Stimulated activated CD4-positive, alpha-beta T cell treated with anti-CD3 and anti-CD28 coated beads, Interleukin-12 subunit alpha, Interleukin-12 subunit beta, amount 100 ng/mL, for 24 hours (primary cell): ENCODE measurements at regions not wholly inside any gene's neighbourhood (a gene's known extent, or its start where the extent isn't known, plus 50 kb on each side); places are given as distances from the start of the nearest gene placed in this dataset.
A peak's percentile ranks its signal among the peaks of the same experiment; 100 is the strongest.

Experiments used
- DNase-seq, 2 experiments: peaks; one replicate each; pipeline ENCODE4 v3.0.0-alpha.2; 2020; ENCODE audit warnings: low read depth in 2 of 2

DNA sequence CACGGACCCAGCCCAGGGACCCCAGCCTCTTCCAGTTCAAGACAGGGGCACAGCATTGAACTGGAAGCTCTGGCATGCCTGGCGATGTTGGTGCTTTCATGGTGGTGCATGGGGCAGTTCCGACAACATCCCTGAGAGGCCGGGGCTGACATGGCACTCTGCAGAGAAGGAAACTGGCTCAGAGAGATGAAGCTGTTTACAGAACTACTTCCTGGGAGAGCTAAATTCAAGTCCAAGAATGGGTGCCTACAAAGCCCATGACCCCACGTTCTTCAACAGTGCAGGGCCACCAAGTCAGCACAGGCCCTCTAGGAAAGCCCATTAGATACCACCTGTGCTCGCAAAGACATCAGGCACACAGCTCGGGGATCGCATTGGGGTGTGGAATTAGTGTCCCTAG is 470.9 kb upstream of the MGMT start:
- DNase-seq = no peak

DNA sequence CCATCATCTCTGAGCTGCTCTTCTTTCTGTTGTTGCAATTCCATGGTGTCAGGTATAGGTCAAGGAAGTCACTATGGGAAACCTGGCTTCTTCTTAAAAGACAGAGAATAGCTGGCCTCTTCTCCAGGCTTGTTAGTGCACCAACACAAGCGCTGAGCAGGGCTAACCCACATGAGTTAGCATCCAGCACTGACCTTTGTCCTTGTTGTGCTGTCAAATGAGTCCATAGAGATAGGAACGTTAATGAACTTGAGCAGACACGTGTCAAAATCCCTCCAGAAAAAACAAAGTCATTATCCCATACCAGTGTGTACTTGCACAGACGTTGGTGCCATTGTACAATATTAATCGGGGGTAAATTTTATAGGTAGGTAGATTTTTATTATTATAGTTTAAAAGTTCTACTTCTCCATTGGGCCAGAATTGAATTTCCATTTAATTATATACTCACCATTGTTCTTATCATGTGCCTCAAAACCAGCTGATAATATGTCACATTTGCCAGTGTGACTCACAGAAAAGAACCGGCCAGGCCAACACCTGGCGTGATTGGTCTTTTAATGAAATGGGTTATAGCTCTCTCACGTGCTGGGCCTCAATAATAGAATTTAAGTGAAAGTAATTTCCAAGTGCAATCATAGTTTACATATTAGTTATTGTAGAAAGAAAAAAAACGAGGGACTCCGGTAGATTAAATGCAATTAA is 468.8 kb upstream of the MGMT start:
- no peak for DNase-seq

DNA sequence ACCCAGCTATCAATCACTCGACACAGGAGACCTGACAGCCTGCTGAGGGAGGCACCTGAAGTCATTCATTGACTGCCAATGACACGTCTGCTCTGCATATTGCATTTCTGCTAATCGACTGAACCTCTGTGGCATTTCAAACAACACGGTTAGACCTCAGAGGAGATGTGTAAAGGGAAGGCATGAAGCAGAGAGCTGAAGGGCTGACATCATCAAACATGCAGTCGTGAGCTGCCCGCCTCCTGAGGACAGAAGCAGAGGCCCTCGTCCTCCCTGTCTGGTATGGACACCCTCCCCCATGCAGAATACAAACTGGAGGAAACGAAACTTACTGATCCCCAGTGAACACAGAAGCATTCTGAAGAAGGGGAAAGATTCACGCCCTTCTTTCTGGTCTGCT is 462.6 kb upstream of the MGMT start:
- no peak for DNase-seq

DNA sequence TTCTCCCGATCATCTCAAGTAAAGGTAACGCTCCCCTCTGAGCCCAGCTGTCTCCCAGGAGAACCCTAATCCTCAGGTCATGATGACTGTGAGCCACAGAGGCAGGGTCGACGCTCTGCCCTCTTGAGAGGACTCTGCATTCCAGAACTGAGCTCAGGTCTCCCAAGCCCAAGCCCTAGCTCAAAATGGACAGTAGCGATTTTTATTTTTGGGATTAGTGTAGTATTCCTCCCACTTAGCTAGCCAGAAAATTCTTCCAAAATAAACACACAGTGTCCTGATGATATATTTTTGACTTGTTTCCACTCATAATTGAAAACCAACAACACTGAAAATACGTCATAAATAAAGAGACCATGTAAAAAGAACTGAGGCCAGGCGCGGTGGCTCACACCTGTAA is 462.0 kb upstream of the MGMT start:
- DNase-seq = no peak

- DNase-seq = no peak
Observed at GRCh38 chr10:129005804-129006203, 461.2 kb upstream of the MGMT start.

DNA sequence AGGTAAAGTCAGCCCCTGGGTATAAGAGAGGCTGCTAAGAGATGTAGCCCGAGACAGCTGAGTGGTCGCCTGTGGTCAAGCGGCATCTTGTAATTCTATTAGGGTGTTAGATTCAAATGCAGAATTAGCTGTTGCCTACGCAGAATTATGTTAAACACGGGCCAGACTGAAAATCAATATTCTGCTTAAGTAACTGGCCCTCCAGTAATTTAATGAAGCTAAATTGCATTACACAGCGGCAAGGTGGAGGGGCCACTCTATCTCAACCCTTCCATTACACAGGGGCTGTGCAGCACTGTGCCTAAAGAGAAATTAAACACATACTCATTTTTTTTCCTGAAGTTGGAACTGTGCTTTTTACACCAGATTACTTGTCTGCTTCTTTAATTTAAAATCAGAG is 448.5 kb upstream of the MGMT start:
- DNase-seq = no peak

GRCh38 chr10:129020651-129021330 is 446.2 kb upstream of the MGMT start:
- DNase-seq = no peak

GRCh38 chr10:129021594-129022304 is 445.3 kb upstream of the MGMT start:
- no peak for DNase-seq

GRCh38 chr10:129023082-129023481 is 444.0 kb upstream of the MGMT start:
- no peak for DNase-seq

- no peak for DNase-seq
Observed at GRCh38 chr10:129024046-129024445, 443.0 kb upstream of the MGMT start.

- no peak for DNase-seq
Observed at GRCh38 chr10:129025787-129026186, 441.3 kb upstream of the MGMT start.

DNA sequence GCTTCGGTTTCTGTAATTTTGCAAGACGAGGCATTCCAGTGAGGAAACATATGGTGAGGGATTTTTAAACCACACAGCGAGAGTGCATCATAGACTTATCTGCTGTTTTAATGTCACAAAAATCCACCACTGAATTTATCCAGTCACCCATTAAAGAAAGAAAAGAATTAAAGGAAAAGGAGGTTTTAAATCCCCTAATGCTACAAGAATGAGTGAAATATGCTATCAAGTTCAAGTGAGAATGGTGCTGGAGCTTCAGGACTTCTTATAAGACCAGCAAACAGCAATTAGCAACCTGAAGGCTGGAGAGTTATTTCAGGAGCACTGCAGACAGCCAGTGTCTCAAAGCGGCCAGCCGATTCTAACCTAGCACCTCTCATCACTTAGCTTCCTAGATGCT is 439.1 kb upstream of the MGMT start:
- no peak for DNase-seq

DNA sequence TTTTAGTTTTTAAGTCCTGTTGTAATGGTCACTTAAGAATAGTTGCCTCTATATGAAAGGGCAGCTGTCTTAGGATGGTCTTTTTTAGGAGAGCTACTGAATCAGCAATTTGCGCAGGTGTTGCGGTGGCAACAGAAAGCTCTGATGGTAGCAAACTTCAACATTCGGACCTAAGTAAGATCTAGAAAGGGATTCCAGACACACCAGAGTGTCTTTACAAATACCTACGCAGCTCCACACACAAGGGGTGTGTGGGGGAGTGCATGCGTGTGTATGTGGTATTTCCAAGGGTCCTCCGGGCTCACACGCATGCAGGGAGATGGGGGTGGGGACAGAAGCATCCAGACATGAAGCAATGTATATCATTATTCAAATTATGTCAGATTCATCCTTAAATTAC is 438.6 kb upstream of the MGMT start:
- no peak for DNase-seq

DNA sequence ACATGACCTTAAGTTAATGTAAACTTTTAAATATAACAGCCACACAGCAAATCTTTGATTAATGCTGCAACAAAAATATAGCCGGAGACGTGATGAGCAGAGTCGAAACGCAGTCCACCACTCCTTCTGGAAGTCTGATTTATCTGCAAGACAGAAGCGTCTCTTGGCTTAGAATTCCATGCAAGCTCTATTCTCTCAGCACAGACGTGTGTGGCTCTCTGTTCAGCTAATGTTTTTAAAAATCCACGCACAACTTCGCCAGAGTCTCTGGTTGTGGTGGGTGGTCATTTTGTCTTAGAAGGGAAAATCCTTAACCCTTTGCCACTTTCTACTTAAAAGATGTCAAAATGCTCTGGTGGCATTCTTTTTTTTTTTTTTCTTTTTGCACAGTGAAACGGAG is 438.0 kb upstream of the MGMT start:
- no peak for DNase-seq

- no peak for DNase-seq
Observed at GRCh38 chr10:129029851-129030602, 437.0 kb upstream of the MGMT start.

- no peak for DNase-seq
Observed at GRCh38 chr10:129030603-129030895, 436.5 kb upstream of the MGMT start.

GRCh38 chr10:129030996-129031843 is 435.8 kb upstream of the MGMT start:
- peak in 1 of 2 experiments; percentile 37 for DNase-seq

- DNase-seq = no peak
Observed at GRCh38 chr10:129031844-129032150, 435.2 kb upstream of the MGMT start.

GRCh38 chr10:129032372-129033313 is 434.4 kb upstream of the MGMT start:
- DNase-seq = no peak

DNA sequence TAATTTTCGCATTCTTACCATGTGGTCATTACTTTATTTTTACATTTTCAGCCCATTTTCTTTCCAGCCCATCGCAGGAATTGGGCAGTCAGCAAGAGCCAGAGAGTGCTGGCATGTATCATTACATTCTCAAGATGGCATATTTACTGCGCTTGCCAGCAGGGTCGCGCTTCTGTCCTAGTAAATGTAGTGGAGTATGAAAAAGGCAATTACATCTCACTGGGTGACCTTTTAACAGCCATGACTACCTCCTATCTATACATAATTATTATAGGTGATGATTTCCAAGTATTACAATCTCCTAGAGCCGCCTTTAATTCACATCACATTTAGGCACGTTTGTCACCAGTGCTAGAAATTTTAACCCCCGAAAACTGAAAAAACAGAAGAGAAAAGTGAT is 433.7 kb upstream of the MGMT start:
- no peak for DNase-seq
